Naive thymus-derived CD4-positive, alpha-beta T cell (primary cell): ENCODE measurements at regions not wholly inside any gene's neighbourhood (a gene's known extent, or its start where the extent isn't known, plus 50 kb on each side); places are given as distances from the start of the nearest gene placed in this dataset.

Source experiments
- ATAC-seq: fragments of 150-1000 bp; cut with Tn5 transposase; 2 replicates; pipeline ENCODE4 v1.10.0; 2021; ENCODE audit warnings: mild to moderate bottlenecking, moderate library complexity
- CTCF ChIA-PET: fragments of 350-600 bp; sonication (Branson Sonifier 250); formaldehyde crosslinking; loops from one replicate; lab custom pipeline; 2021; ENCODE audit warnings: antibody characterized with exemption; lab: Charles Lee
- POLR2A ChIA-PET: fragments of 350-600 bp; sonication (Branson Sonifier 250); formaldehyde crosslinking; loops from one replicate; lab custom pipeline; 2021; ENCODE audit warnings: antibody characterized with exemption, inconsistent platforms; lab: Charles Lee
- DNase-seq, 9 donors: peaks; one replicate each; pipeline versions ENCODE4 v3.0.0 to v3.0.0-alpha.2; 2020 to 2022; ENCODE audit warnings: mixed read lengths in 1 of 9
- H3K27ac ChIP-seq: one replicate; pipeline ENCODE4 v1.7.0; 2013; ENCODE audit warnings: mild to moderate bottlenecking, low read depth, low read length, moderate library complexity
- H3K27me3 ChIP-seq, 2 donors: one replicate each; pipeline ENCODE4 v1.7.0; 2013; ENCODE audit warnings: low read length in 2 of 2, mild to moderate bottlenecking in 2 of 2, moderate library complexity in 2 of 2; ENCODE audit not compliant: control insufficient read depth in 2 of 2, insufficient read depth in 2 of 2
- H3K36me3 ChIP-seq, 3 experiments: 1 replicate in 2 of 3; 2 replicates in 1 of 3; pipeline ENCODE4 v1.7.0; 2013; ENCODE audit warnings: low read length in 3 of 3, mild to moderate bottlenecking in 3 of 3, moderate library complexity in 1 of 3; ENCODE audit not compliant: insufficient read depth in 3 of 3, control insufficient read depth in 2 of 3
- H3K4me1 ChIP-seq, 2 donors: one replicate each; pipeline ENCODE4 v1.7.0; 2013; ENCODE audit warnings: low read length in 2 of 2, mild to moderate bottlenecking in 2 of 2, moderate library complexity in 1 of 2; ENCODE audit not compliant: control insufficient read depth in 2 of 2, insufficient read depth in 2 of 2
- H3K4me3 ChIP-seq: 2 replicates; pipeline ENCODE4 v1.7.0; 2013; ENCODE audit warnings: mild to moderate bottlenecking, low read length
- H3K9me3 ChIP-seq, 3 experiments: 1 replicate in 2 of 3; 2 replicates in 1 of 3; pipeline ENCODE4 v1.7.0; 2013; ENCODE audit warnings: low read length in 3 of 3; ENCODE audit not compliant: control insufficient read depth in 2 of 3
- H3K27ac Mint-ChIP-seq, 9 donors: one replicate each; pipeline ENCODE4 v1.8.0; 2020 to 2022; ENCODE audit warnings: mixed read lengths in 9 of 9, mild to moderate bottlenecking in 8 of 9, moderate library complexity in 5 of 9, inconsistent platforms in 2 of 9
- H3K27me3 Mint-ChIP-seq, 5 donors: one replicate each; pipeline ENCODE4 v1.8.0; 2021 to 2022; ENCODE audit warnings: mixed read lengths in 5 of 5, mild to moderate bottlenecking in 1 of 5
- H3K36me3 Mint-ChIP-seq, 5 donors: one replicate each; pipeline ENCODE4 v1.8.0; 2020 to 2022; ENCODE audit warnings: mixed read lengths in 5 of 5, mild to moderate bottlenecking in 3 of 5, inconsistent platforms in 1 of 5
- H3K4me1 Mint-ChIP-seq, 7 donors: one replicate each; pipeline ENCODE4 v1.8.0; 2020 to 2022; ENCODE audit warnings: mixed read lengths in 7 of 7, mild to moderate bottlenecking in 3 of 7, inconsistent platforms in 1 of 7
- H3K4me3 Mint-ChIP-seq, 10 donors: one replicate each; pipeline ENCODE4 v1.8.0; 2020 to 2022; ENCODE audit warnings: mild to moderate bottlenecking in 10 of 10, mixed read lengths in 10 of 10, moderate library complexity in 6 of 10, inconsistent platforms in 2 of 10
- H3K9me3 Mint-ChIP-seq, 11 donors: one replicate each; pipeline ENCODE4 v1.8.0; 2020 to 2022; ENCODE audit warnings: mixed read lengths in 11 of 11, mild to moderate bottlenecking in 4 of 11, inconsistent platforms in 1 of 11, moderate library complexity in 1 of 11
- intact Hi-C, 2 donors: fragments of 100-400 bp; cut with micrococcal nuclease; formaldehyde crosslinking; loops; one replicate each; pipeline ENCODE4 v1.15.1; 2023

- H3K27me3 ChIP-seq, result no peaks in the 10 kb centered on the region
- H3K4me3 ChIP-seq, result no peak overlapping the region
- no peak overlapping the region for H3K27ac Mint-ChIP-seq
- H3K9me3 ChIP-seq, result no peaks in the 10 kb centered on the region
- no peaks in the 10 kb centered on the region for H3K36me3 ChIP-seq
- peaks cover 0 to 3% (median 0%) of the 10 kb centered on the region in 5 donors for H3K36me3 Mint-ChIP-seq
- peaks cover 0 to 4% (median 0%) of the 10 kb centered on the region in 7 donors for H3K4me1 Mint-ChIP-seq
- intact Hi-C loops, result no loop called here
- peaks cover 0 to 8% (median 0%) of the 10 kb centered on the region in 5 donors for H3K27me3 Mint-ChIP-seq
- peaks cover 0 to 6% (median 0%) of the 10 kb centered on the region in 11 donors for H3K9me3 Mint-ChIP-seq
- ATAC-seq, result no peak
- DNase-seq, result no peak
- no peaks in the 10 kb centered on the region for H3K4me1 ChIP-seq
- no peak overlapping the region for H3K4me3 Mint-ChIP-seq
- CTCF ChIA-PET, result no interaction called here
- POLR2A ChIA-PET, result no interaction called here
- no peak overlapping the region for H3K27ac ChIP-seq
These were observed 59.4 kb downstream of the MAGEF1 start for GRCh38 chr3:184652465-184652864.

DNA sequence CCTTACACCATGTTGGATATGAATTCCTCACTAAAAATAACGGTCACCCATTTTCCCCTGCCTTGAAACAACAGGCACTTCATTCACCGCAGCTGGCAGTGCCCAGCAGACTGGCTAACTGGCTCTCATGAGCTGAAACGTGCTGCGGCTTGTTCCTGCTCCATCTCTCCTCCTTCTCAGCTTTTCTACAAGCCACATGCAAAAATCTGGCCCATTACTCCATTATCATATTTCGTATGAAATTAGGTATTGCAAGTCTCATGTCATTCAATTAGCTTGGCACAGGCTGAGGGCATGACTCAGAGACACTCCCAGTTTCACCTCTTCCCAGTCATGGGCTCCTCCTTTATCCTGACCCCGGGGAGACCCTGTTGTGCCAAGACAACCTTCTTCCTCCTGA lies 60.0 kb downstream of the MAGEF1 start:
- CTCF ChIA-PET, result no interaction called here
- POLR2A ChIA-PET, result no interaction called here
- Histone ChIP-seq H3K27ac (no peak overlapping the region), H3K4me1 (no peaks in the 10 kb centered on the region), H3K4me3 (no peak overlapping the region), H3K27me3 (no peaks in the 10 kb centered on the region), H3K36me3 (no peaks in the 10 kb centered on the region), H3K9me3 (no peaks in the 10 kb centered on the region)
- H3K27ac Mint-ChIP-seq, result no peak overlapping the region
- no peak for DNase-seq
- intact Hi-C loops, result no loop called here
- H3K4me1 Mint-ChIP-seq, result no peaks in the 10 kb centered on the region
- peaks cover 0 to 8% (median 0%) of the 10 kb centered on the region in 5 donors for H3K27me3 Mint-ChIP-seq
- no peak overlapping the region for H3K4me3 Mint-ChIP-seq
- H3K36me3 Mint-ChIP-seq, result peaks cover 0 to 3% (median 0%) of the 10 kb centered on the region in 5 donors
- ATAC-seq, result no peak
- peaks cover 0 to 6% (median 0%) of the 10 kb centered on the region in 11 donors for H3K9me3 Mint-ChIP-seq

DNA sequence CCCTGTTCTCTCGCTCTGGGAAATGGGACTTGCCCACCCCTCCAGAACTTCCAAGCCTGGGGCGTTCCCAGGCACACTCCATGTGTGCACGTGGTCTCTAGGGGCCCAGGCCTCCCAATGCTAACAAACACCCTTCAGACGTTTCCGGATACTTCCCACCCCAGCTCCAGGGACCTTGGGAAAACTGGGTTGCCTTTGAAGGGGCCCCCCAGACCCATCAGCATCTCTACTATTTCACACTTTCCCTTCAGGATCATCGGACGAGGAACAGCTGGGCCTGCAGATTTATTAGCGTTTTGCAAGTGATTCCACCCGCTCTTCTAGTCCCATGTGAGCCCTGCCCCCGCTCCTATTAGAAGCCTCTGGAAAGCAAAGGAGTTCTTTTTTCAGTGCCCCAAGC lies 63.2 kb downstream of the MAGEF1 start:
- Mint-ChIP-seq H3K27ac (no peak overlapping the region), H3K4me1 (peaks cover 0 to 2% (median 0%) of the 10 kb centered on the region in 7 donors), H3K9me3 (peaks cover 0 to 5% (median 0%) of the 10 kb centered on the region in 11 donors), H3K4me3 (no peak overlapping the region), H3K27me3 (peaks cover 0 to 4% (median 0%) of the 10 kb centered on the region in 5 donors), H3K36me3 (no peaks in the 10 kb centered on the region)
- intact Hi-C loops, result no loop called here
- no peaks in the 10 kb centered on the region for H3K4me1 ChIP-seq
- DNase-seq (no peak), ATAC-seq (no peak)
- no peaks in the 10 kb centered on the region for H3K27me3 ChIP-seq
- H3K27ac ChIP-seq, result no peak overlapping the region
- H3K36me3 ChIP-seq, result no peaks in the 10 kb centered on the region
- ChIA-PET POLR2A (no interaction called here), CTCF (no interaction called here)
- H3K9me3 ChIP-seq, result no peaks in the 10 kb centered on the region
- no peak overlapping the region for H3K4me3 ChIP-seq

- Histone ChIP-seq H3K4me3 (no peak overlapping the region), H3K27ac (no peak overlapping the region), H3K4me1 (no peaks in the 10 kb centered on the region), H3K27me3 (no peaks in the 10 kb centered on the region), H3K36me3 (no peaks in the 10 kb centered on the region), H3K9me3 (no peaks in the 10 kb centered on the region)
- no peak for ATAC-seq
- H3K27me3 Mint-ChIP-seq, result peaks cover 0 to 4% (median 0%) of the 10 kb centered on the region in 5 donors
- CTCF ChIA-PET, result interaction anchor here (0.7 kb wide), 1 partner anchor 1504 kb away, joined by 3 read pairs; no protein-coding TSS in a partner anchor
- POLR2A ChIA-PET, result no interaction called here
- H3K4me3 Mint-ChIP-seq, result no peak overlapping the region
- H3K9me3 Mint-ChIP-seq, result no peaks in the 10 kb centered on the region
- peaks cover 0 to 2% (median 0%) of the 10 kb centered on the region in 7 donors for H3K4me1 Mint-ChIP-seq
- no peak for DNase-seq
- H3K36me3 Mint-ChIP-seq, result no peaks in the 10 kb centered on the region
- H3K27ac Mint-ChIP-seq, result no peak overlapping the region
- intact Hi-C loops, result no loop called here
These were observed 64.4 kb downstream of the MAGEF1 start for GRCh38 chr3:184647405-184647936.

DNA sequence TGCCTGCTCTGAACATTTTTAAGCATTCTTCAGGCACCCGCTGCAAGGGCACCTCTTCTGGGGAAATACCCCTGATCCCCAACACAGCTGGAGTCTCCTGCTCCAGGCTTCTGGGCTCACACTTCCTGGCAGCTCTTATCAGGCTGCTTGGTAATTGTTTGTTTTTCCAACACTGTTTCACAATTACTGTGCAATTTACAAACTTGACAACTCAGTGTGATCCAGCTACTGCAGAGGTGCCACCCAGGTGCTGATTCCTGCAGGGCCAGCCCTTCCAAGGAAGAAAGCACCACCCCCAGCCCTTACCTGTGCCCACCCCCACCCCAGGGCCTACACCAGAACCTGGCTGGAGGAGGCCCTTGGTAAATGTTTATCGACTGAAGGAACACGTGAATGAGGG lies 66.5 kb downstream of the MAGEF1 start:
- H3K4me1 Mint-ChIP-seq, result peaks cover 0 to 4% (median 0%) of the 10 kb centered on the region in 7 donors
- no peak for ATAC-seq
- POLR2A ChIA-PET, result no interaction called here
- H3K27me3 Mint-ChIP-seq, result peaks cover 0 to 4% (median 0%) of the 10 kb centered on the region in 5 donors
- intact Hi-C loops, result no loop called here
- H3K36me3 Mint-ChIP-seq, result no peaks in the 10 kb centered on the region
- Histone ChIP-seq H3K4me1 (no peaks in the 10 kb centered on the region), H3K36me3 (no peaks in the 10 kb centered on the region), H3K9me3 (no peaks in the 10 kb centered on the region), H3K27ac (no peak overlapping the region), H3K4me3 (no peak overlapping the region), H3K27me3 (no peaks in the 10 kb centered on the region)
- H3K27ac Mint-ChIP-seq, result no peak overlapping the region
- DNase-seq, result no peak
- no peaks in the 10 kb centered on the region for H3K9me3 Mint-ChIP-seq
- no peak overlapping the region for H3K4me3 Mint-ChIP-seq
- CTCF ChIA-PET, result no interaction called here

DNA sequence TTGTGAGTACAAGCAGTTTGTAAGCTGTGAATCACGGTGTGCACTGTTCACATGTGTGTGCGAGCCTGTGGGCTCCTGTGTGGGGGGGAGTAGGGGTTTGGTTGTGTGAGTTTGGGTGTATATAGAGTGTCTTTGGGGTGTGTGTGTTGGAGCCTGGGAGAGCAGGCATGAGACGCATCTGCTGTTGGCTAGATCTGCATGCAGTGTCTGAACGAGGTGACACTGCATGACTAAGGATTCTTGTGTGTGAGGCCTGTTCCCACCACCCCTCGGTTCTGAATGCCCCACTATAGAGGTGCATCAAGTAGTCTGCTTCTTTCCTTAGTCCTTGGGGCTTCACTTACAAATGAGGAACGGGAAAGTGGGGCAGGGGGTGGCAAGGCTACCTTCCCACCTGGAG lies 68.4 kb downstream of the MAGEF1 start:
- Histone ChIP-seq H3K4me1 (peaks cover 0 to 6% of the 10 kb centered on the region in 2 donors), H3K27ac (no peak overlapping the region), H3K4me3 (no peak overlapping the region), H3K36me3 (no peaks in the 10 kb centered on the region), H3K27me3 (no peaks in the 10 kb centered on the region), H3K9me3 (no peaks in the 10 kb centered on the region)
- Mint-ChIP-seq H3K4me1 (peaks cover 0 to 5% (median 0%) of the 10 kb centered on the region in 7 donors), H3K36me3 (no peaks in the 10 kb centered on the region), H3K9me3 (no peaks in the 10 kb centered on the region), H3K27ac (no peak overlapping the region), H3K27me3 (peaks cover 0 to 4% (median 0%) of the 10 kb centered on the region in 5 donors), H3K4me3 (no peak overlapping the region)
- DNase-seq (no peak), ATAC-seq (no peak)
- intact Hi-C loops, result no loop called here
- POLR2A ChIA-PET, result no interaction called here
- CTCF ChIA-PET, result no interaction called here

- no peak for ATAC-seq
- no peaks in the 10 kb centered on the region for H3K27me3 ChIP-seq
- no peaks in the 10 kb centered on the region for H3K9me3 Mint-ChIP-seq
- H3K4me3 Mint-ChIP-seq, result no peak overlapping the region
- peaks cover 0 to 4% (median 0%) of the 10 kb centered on the region in 5 donors for H3K27me3 Mint-ChIP-seq
- H3K4me1 ChIP-seq, result peaks cover 0 to 12% of the 10 kb centered on the region in 2 donors
- H3K27ac ChIP-seq, result no peak overlapping the region
- ChIA-PET POLR2A (no interaction called here), CTCF (no interaction called here)
- no peak overlapping the region for H3K4me3 ChIP-seq
- intact Hi-C loops, result no loop called here
- H3K4me1 Mint-ChIP-seq, result peaks cover 0 to 5% (median 0%) of the 10 kb centered on the region in 7 donors
- H3K36me3 ChIP-seq, result no peaks in the 10 kb centered on the region
- DNase-seq, result no peak
- no peaks in the 10 kb centered on the region for H3K36me3 Mint-ChIP-seq
- no peaks in the 10 kb centered on the region for H3K9me3 ChIP-seq
- no peak overlapping the region for H3K27ac Mint-ChIP-seq
These were observed 69.1 kb downstream of the MAGEF1 start for GRCh38 chr3:184642631-184643285.
